SK-MEL-5 (cell line): ENCODE measurements at regions not wholly inside any gene's neighbourhood (a gene's known extent, or its start where the extent isn't known, plus 50 kb on each side); places are given as distances from the start of the nearest gene placed in this dataset.
"Not testable (repeated sequence)": the region's sequence is repeated elsewhere in the genome, so short reads cannot be mapped to it uniquely, and the experiment has no call there.

ENCODE experiments used
- DNase-seq: peaks from one replicate; pipeline ENCODE4 v3.0.0-alpha.2; 2016; ENCODE audit warnings: low read depth, low spot score
- in situ Hi-C: cut with HindIII; loops from 2 replicates; pipeline ENCODE4 v1.10.0; 2016; ENCODE audit warnings: low sequenced_read_pairs, high pct_unique_total_duplicates, low pct_unique_long_range_greater_than_20kb

DNA sequence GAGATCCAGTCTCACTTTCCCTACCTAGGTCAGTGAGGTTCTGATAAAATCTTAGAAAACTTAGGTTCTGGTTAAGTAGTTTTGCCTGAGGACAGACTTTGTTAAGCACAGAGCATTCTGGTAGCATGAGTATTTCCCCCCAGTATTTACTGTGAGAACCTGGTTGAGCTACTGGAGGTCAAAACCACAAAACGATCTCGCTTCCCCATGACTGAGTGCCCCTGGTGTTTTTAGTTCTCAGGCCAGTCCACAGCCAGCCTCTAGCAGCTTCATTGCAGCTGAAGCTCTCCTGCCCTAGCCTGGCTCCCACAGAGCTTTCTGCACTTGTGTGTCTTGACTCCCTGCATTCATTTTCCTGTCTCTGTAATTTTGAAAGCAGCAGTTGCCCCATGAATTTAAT is 1138.2 kb downstream of the UQCRFS1 start:
- no peak for DNase-seq
- in situ Hi-C loops = no loop called here

GRCh38 chr19:28067882-28068281 is 1145.1 kb downstream of the UQCRFS1 start:
- in situ Hi-C loops = no loop called here
- no peak for DNase-seq

GRCh38 chr19:28066988-28067387 is 1146.0 kb downstream of the UQCRFS1 start:
- in situ Hi-C loops = no loop called here
- DNase-seq = no peak

DNA sequence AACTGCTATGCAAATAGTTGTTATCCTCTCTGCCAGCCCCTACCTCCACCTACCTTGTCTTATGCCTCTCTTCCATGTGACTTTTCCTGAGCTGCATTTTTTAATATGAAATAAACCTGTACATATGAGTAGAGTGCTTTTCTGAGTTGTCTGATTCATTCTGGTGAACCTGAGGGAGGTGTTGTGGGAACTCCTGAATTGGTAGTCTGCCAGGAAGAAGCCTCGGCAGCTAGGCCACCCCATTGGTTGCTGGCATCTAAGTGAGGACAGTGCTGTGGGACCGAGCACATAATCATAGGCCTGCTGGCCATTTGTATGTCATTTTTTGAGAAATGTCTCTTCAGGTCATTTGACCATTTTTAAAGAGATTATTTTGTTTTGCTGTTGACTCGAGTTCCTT is 1146.8 kb downstream of the UQCRFS1 start:
- in situ Hi-C loops = no loop called here
- no peak for DNase-seq

DNA sequence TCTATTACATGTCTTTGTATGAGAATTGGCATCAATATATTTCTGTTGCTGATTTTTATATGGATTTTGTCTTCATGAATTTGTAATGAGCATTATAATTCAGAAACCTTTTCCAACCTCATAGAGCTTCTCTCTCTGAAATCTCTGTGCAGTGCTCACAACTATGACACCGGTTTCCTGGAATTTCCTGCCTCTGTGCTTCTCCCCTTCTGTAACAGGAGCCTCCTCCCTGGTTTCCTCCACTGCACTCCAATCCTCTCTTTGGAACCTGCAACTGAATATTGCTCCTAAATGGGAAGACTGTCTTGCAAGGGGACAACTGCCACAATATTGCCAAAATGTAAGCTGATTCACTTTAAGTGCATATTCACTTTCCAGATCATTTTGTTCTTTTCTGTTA is 1147.9 kb downstream of the UQCRFS1 start:
- no peak for DNase-seq
- in situ Hi-C loops = no loop called here

- in situ Hi-C loops = no loop called here
- DNase-seq = no peak
Observed at GRCh38 chr19:28063702-28064101, 1149.2 kb downstream of the UQCRFS1 start.

DNA sequence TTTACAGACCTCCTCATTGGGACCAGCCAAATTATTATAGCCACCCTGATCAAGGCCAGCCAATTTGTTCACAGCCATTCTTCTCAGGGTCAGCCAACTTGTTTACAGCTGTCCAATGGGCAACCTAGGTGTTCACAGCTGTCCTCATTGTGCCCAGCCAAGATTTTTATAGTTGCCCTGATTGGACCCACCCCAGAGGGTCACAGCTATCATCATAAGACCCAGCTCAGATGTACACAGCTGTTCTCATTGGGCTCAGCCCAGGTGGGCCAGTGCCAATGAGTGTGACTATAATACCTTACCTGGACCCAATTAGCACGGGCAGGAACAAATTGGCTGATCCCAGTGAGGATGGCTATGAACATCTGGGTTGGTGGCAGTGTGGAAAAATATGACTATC is 1151.8 kb downstream of the UQCRFS1 start:
- in situ Hi-C loops = no loop called here
- no peak for DNase-seq

GRCh38 chr19:28057026-28057425 is 1155.9 kb downstream of the UQCRFS1 start:
- in situ Hi-C loops, DNase-seq: not testable (repeated sequence)

GRCh38 chr19:28051047-28051446 is 1161.9 kb downstream of the UQCRFS1 start:
- in situ Hi-C loops = no loop called here
- no peak for DNase-seq

GRCh38 chr19:28049875-28050274 is 1163.1 kb downstream of the UQCRFS1 start:
- in situ Hi-C loops = no loop called here
- DNase-seq = no peak

DNA sequence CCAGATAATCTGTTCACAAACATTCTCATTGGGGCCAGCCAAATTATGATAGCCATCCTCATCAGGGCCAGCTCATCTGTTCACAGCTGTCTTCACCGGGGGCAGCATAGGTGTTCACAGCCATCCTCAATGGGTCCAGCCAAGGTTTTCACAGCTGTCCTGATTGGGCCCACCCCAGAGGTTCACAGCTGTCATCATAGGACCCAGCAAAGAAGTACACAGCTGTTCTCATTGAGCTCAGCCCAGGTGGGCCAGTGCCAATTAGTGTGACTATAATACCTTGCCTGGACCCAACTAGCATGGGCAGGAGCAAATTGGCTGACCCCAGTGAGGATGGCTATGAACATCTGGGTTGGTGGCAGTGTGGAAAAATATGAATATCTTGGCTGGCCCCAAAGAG is 1166.0 kb downstream of the UQCRFS1 start:
- no peak for DNase-seq
- in situ Hi-C loops = no loop called here

GRCh38 chr19:28045621-28046020 is 1167.3 kb downstream of the UQCRFS1 start:
- in situ Hi-C loops = no loop called here

DNA sequence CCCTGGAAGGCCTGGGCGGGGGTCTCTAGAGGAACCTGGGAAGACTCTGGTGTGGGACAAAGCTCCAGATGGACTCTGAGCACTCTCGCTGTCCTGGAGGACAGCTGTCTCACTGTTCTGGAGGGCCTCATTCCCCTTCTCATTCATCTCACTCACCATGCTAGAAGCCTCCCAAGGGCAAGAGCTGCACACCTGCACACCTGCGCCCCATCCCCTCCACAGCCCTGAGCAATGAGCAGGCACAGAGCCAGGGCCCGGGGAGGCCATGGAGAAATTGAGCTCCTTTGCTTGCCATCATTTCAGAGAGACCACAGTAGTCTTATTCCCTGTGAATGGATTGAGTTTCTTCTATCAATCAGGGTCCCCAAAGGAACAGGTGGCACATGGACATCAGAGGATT is 1168.5 kb downstream of the UQCRFS1 start:
- no peak for DNase-seq
- in situ Hi-C loops = no loop called here

More at GRCh38 chr19:28045621-28046020, 1167.3 kb downstream of the UQCRFS1 start:
- DNase-seq = no peak

DNA sequence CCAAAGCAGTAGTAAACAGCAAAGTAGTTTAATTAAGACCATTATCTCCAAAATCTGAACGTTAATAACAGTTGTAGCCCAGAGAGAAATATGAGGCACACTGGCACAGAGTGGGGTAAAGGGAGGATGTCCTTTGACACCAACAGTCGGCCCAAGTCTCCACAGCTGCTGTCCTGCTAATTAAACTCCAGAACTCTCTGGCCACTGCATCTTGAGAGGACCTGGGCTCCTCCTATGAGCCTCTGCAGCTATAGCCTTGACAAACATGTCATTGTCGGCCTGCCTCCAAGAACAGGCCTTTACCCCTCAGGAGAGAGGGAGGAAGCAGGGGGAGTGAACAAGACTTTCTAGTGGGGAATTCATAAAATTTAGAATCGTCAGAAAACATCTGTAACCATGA is 1170.4 kb downstream of the UQCRFS1 start:
- no peak for DNase-seq
- in situ Hi-C loops = no loop called here

DNA sequence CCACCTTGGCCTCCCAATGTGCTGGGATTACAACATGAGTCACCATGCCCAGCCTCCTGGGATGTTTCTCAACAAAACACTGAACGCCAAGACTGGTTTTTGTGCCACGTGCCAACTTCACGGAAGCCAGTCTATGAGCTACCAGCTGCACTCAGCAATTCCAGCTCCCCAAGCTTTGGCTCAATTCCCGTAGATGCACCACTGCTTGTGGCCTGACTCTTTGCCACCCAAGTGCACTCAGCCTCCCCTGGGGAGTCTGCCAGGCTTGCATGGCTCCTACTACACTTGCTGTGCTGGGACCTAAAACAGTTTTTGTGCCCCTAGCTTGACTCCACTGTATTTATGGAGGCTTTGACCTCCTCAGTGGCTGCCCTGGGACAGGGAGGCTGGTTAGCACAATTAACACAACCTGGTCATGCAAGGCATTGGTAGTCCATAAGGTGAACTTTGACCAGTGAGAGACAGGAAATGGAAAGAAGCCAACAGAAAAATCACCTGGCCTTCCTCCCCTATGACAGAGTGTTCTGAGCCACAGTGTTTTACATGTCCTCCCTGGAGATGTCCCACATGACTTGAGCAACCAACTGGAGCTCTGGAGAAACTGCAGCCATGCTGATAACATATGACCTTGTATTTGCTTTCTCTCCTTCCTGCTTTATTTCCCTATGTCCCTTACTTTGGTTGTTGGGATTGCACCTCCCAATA is 1173.1 kb downstream of the UQCRFS1 start:
- in situ Hi-C loops = no loop called here
- DNase-seq = no peak

DNA sequence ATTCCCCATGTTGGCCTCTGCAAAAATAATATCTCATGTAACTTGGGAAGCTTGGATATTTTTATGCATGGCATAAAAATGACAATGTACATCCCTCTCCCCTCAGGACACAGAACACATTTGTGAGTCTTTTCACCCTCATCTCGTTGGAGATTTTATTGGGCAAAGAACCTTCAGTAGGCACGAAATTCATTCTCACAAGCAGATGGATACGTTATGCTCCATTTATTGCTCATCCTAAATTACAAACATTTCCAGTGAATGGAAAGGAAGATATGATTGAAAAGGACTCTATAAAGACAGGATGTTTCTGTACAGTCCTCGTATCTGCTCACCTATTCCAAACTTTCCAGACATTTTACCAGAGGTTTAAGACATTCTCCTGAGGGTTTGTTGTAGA is 1175.8 kb downstream of the UQCRFS1 start:
- in situ Hi-C loops = no loop called here
- no peak for DNase-seq

DNA sequence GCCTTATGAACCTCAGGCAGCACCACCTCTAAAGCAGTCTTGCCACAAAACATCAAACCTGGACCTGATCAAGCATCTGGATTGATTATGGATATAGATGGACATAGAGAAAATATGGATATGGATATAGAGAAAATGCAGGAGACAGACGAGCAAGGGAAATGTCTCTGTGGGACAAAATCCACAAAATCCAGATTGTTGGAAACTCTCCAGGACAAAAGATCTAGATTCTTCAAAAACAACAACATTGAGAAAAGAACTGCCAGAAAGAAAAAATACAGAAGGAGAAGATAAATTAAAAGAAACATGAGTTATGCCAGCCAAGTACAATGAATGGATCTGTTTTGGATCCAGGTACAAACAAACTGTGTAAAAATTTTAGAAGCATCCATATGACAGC is 1176.5 kb downstream of the UQCRFS1 start:
- in situ Hi-C loops = no loop called here

GRCh38 chr19:28034936-28035335 is 1178.0 kb downstream of the UQCRFS1 start:
- in situ Hi-C loops = no loop called here
- no peak for DNase-seq

More for the DNA sequence above, 1176.5 kb downstream of the UQCRFS1 start:
- no peak for DNase-seq

DNA sequence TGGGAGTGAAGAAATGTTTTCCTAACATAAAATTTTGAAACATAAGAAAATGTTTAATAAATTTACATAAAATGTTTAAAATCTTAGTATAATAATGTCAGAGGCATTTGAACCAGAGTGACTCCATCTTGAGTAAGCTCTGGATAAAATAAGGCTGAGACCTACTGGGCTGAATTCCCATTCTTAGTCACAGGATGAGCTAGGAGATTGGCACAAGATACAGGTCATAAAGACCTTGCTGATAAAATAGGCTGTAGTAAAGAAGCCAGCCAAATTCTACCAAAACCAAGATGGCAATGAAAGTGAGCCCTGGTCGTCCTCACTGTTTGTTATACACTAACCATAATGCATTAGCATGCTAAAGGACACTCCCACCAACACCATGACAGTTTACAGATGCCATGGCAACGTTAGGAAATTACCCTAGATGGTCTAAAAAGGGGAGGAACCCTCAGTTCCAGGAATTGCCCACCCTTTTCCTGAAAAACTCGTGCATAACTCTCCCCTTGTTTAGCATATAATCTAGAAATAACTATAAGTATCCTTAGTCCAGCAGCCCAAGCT is 1184.0 kb downstream of the UQCRFS1 start:
- DNase-seq = no peak
- in situ Hi-C loops = no loop called here
